ENCODE measurements at regions not wholly inside any gene's neighbourhood (a gene's known extent, or its start where the extent isn't known, plus 50 kb on each side); places are given as distances from the start of the nearest gene placed in this dataset.

GRCh38 chr13:78958006-78958405, 299.1 kb upstream of the OBI1 start:
- intact Hi-C loops (cut with DNase I; ENCODE audit: low total_unique reads): no loop called here
- Histone ChIP-seq H3K36me3 (no peaks in the 10 kb centered on the region), H3K27me3 (no peaks in the 10 kb centered on the region), H3K4me1 (no peaks in the 10 kb centered on the region), H3K4me3 (no peak overlapping the region), H3K9me3 (no peaks in the 10 kb centered on the region), H3K27ac (no peak overlapping the region)
- TF ChIP-seq, protein P1, sequence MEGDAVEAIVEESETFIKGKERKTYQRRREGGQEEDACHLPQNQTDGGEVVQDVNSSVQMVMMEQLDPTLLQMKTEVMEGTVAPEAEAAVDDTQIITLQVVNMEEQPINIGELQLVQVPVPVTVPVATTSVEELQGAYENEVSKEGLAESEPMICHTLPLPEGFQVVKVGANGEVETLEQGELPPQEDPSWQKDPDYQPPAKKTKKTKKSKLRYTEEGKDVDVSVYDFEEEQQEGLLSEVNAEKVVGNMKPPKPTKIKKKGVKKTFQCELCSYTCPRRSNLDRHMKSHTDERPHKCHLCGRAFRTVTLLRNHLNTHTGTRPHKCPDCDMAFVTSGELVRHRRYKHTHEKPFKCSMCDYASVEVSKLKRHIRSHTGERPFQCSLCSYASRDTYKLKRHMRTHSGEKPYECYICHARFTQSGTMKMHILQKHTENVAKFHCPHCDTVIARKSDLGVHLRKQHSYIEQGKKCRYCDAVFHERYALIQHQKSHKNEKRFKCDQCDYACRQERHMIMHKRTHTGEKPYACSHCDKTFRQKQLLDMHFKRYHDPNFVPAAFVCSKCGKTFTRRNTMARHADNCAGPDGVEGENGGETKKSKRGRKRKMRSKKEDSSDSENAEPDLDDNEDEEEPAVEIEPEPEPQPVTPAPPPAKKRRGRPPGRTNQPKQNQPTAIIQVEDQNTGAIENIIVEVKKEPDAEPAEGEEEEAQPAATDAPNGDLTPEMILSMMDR (IDR thresholded peaks at IDR 0.05): no peak
- no peak for TF ChIP-seq POLR2A (IDR thresholded peaks at IDR 0.05)
- no peak for DNase-seq

DNA sequence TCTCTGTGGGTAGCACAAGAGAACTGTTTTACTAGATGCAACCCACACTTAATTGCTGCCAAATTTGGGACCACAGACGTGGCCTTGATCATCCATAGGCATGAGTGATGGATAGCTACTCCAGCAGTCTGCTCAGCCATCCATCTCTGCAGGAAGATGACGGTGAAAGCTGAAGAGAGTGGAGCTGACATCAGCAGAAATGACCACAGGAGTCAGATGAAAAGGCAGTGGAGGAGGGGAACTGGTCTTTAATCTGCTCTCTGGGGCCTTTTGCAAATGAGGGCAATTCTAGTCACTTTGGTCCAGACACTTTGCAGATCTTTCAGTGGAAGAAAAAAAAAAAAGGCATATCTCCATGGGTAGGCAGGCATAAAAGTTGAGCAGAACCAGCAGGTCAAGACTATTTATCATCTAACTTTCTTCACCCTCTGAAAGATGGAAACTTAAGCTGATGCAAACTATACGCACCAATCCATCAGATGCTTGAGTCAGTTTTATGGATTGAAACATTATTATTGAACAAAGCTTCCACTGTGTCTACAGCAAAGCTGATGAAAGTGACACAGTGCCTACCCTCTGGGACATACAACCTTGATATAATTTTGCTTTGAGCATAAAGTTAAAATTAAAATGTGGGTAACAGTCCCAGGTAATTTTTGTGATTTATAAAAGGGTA, 281.6 kb upstream of the OBI1 start:
- Histone ChIP-seq H3K27me3 (no peaks in the 10 kb centered on the region), H3K4me3 (no peak overlapping the region), H3K27ac (no peak overlapping the region), H3K36me3 (no peaks in the 10 kb centered on the region), H3K9me3 (no peaks in the 10 kb centered on the region), H3K4me1 (no peaks in the 10 kb centered on the region)
- intact Hi-C loops (cut with DNase I; ENCODE audit: low total_unique reads): no loop called here
- no peak for DNase-seq
- TF ChIP-seq, protein P1 (IDR thresholded peaks at IDR 0.05): no peak
- no peak for TF ChIP-seq POLR2A (IDR thresholded peaks at IDR 0.05)

DNA sequence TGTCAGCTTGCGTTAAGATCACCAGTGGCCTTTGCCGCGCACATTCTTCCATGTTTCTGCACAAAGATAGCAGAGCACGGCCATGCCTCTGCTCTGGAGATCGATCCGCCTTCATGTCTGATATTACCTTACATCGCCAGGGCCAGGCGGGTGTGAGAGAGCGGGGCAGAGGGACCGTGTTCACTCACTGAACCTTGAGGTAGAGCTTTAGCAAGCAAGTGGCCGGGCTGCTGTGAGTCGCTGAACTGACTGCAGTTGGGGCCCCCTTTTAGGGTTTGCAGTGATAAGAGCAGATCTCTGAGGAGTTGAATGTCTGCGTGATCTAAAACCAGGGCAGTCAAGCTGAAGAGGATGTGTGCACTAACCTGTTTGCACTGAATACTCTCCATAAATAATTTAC, 275.4 kb upstream of the OBI1 start:
- no peak overlapping the region for H3K4me3 ChIP-seq
- no peaks in the 10 kb centered on the region for H3K9me3 ChIP-seq
- TF ChIP-seq, protein P1 (IDR thresholded peaks at IDR 0.05): no peak
- TF ChIP-seq POLR2A (IDR thresholded peaks at IDR 0.05): no peak
- H3K36me3 ChIP-seq: no peaks in the 10 kb centered on the region
- H3K27ac ChIP-seq: no peak overlapping the region
- no peaks in the 10 kb centered on the region for H3K4me1 ChIP-seq
- no peaks in the 10 kb centered on the region for H3K27me3 ChIP-seq
- intact Hi-C loops (cut with DNase I; ENCODE audit: low total_unique reads): no loop called here
- DNase-seq: no peak

- Histone ChIP-seq H3K4me1 (no peaks in the 10 kb centered on the region), H3K27ac (no peak overlapping the region), H3K4me3 (no peak overlapping the region), H3K27me3 (no peaks in the 10 kb centered on the region), H3K36me3 (no peaks in the 10 kb centered on the region), H3K9me3 (no peaks in the 10 kb centered on the region)
- no peak for DNase-seq
- intact Hi-C loops (cut with DNase I; ENCODE audit: low total_unique reads): no loop called here
- no peak for TF ChIP-seq POLR2A (IDR thresholded peaks at IDR 0.05)
- TF ChIP-seq, protein P1 (IDR thresholded peaks at IDR 0.05): no peak
Measured at GRCh38 chr13:78915015-78915414, 256.1 kb upstream of the OBI1 start.

GRCh38 chr13:78913656-78914055, 254.7 kb upstream of the OBI1 start:
- Histone ChIP-seq H3K27me3 (no peaks in the 10 kb centered on the region), H3K27ac (no peak overlapping the region), H3K9me3 (no peaks in the 10 kb centered on the region), H3K36me3 (no peaks in the 10 kb centered on the region), H3K4me3 (no peak overlapping the region), H3K4me1 (no peaks in the 10 kb centered on the region)
- no peak for DNase-seq
- intact Hi-C loops (cut with DNase I; ENCODE audit: low total_unique reads): no loop called here
- TF ChIP-seq, protein P1 (IDR thresholded peaks at IDR 0.05): no peak
- TF ChIP-seq POLR2A (IDR thresholded peaks at IDR 0.05): no peak
